Esophagus muscularis mucosa (tissue), 4 donors: ENCODE measurements at regions not wholly inside any gene's neighbourhood (a gene's known extent, or its start where the extent isn't known, plus 50 kb on each side); places are given as distances from the start of the nearest gene placed in this dataset.

Experiments used
- CTCF ChIP-seq, 3 experiments: fragments of 200-600 bp in 2 of 3; fragments of 450-650 bp in 1 of 3; sonication (generic) in 2 of 3; IDR thresholded peaks; one replicate each; pipeline ENCODE4 v1.5.1; 2017 to 2019; ENCODE audit warnings: antibody characterized with exemption in 3 of 3, mild to moderate bottlenecking in 2 of 3, moderate library complexity in 1 of 3
- EP300 ChIP-seq: sonication (generic); formaldehyde crosslinking; IDR thresholded peaks from one replicate; pipeline ENCODE4 v1.6.1; 2017; ENCODE audit warnings: antibody characterized with exemption
- POLR2A ChIP-seq: fragments of 450-650 bp; IDR thresholded peaks from one replicate; pipeline ENCODE4 v1.6.1; 2017; ENCODE audit warnings: antibody characterized with exemption, moderate library complexity, mild to moderate bottlenecking, low read depth

GRCh38 chrX:138191998-138192397 lies 519.5 kb downstream of the FGF13 start:
- TF ChIP-seq EP300: no peak
- no peak for TF ChIP-seq POLR2A
- TF ChIP-seq CTCF (IDR thresholded peaks at IDR 0.05): peak; percentile 31 to 43 (median 34)
